ENCODE measurements at regions not wholly inside any gene's neighbourhood (a gene's known extent, or its start where the extent isn't known, plus 50 kb on each side); places are given as distances from the start of the nearest gene placed in this dataset.

GRCh38 chr3:146953511-146953981, 348.4 kb upstream of the PLSCR5 start:
- H3K27me3 Mint-ChIP-seq (ENCODE audit: insufficient read depth, low read depth, poor library complexity) = no peaks in the 10 kb centered on the region

More at GRCh38 chr3:146953511-146953981, 348.4 kb upstream of the PLSCR5 start:
- DNase-seq (ENCODE audit: low spot score) = no peak
- Histone ChIP-seq H3K79me2 (replicated peaks; ENCODE audit: insufficient read depth) (no peaks in the 10 kb centered on the region), H3K27me3 (ENCODE audit: insufficient read depth) (no peaks in the 10 kb centered on the region), H3F3A (replicated peaks; ENCODE audit: low read depth) (no peaks in the 10 kb centered on the region), H3K27ac (ENCODE audit: low read depth) (no peak overlapping the region), H3K4me1 (ENCODE audit: insufficient read depth) (no peaks in the 10 kb centered on the region), H2AFZ (0 out of 2 replicates have a peak overlapping the region, but pooled peaks have one; percentile 35), H3K36me3 (ENCODE audit: insufficient read depth) (no peaks in the 10 kb centered on the region), H3K4me2 (no peak overlapping the region), H3K9me2 (ENCODE audit: insufficient read depth) (no peaks in the 10 kb centered on the region), H4K20me1 (replicated peaks; ENCODE audit: insufficient read depth) (no peaks in the 10 kb centered on the region), H3K4me3 (no peak overlapping the region)
- no peaks in the 10 kb centered on the region for H3K4me1 Mint-ChIP-seq
- no peaks in the 10 kb centered on the region for H3K36me3 Mint-ChIP-seq (ENCODE audit: low read depth)
- peak overlapping the region; percentile 58; the same call in 1 of the 2 replicates for H3K27ac Mint-ChIP-seq
- no peak overlapping the region for H3K4me3 Mint-ChIP-seq
- ATAC-seq = no peak
- H3K9me3 Mint-ChIP-seq = no peaks in the 10 kb centered on the region
- TF ChIP-seq EZH2 (IDR thresholded peaks at IDR 0.05; ENCODE audit: low read depth, unreplicated experiment) (no peak), JUNB (IDR thresholded peaks at IDR 0.05; ENCODE audit: unreplicated experiment) (no peak), CTCF (conservative IDR thresholded peaks at IDR 0.05; ENCODE audit: low read depth in 2 of 2) (no peak), ZNF462 (CRISPR knock-in tag; IDR thresholded peaks at IDR 0.05) (no peak), EZH2phosphoT487 (IDR thresholded peaks at IDR 0.05; ENCODE audit: unreplicated experiment) (no peak), CREB1 (CRISPR knock-in tag; IDR thresholded peaks at IDR 0.05; ENCODE audit: low read depth) (no peak), ETS1 (IDR thresholded peaks at IDR 0.05) (no peak), POLR2AphosphoS5 (IDR thresholded peaks at IDR 0.05; ENCODE audit: low read depth) (no peak), ZNF331 (CRISPR knock-in tag; IDR thresholded peaks at IDR 0.05; ENCODE audit: low read depth) (no peak)
